ENCODE measurements at regions not wholly inside any gene's neighbourhood (a gene's known extent, or its start where the extent isn't known, plus 50 kb on each side); places are given as distances from the start of the nearest gene placed in this dataset.

- BruUV-seq (replicated peaks): no TSS peak
- DNase-seq (ENCODE audit: unreplicated experiment): no peak
- intact Hi-C loops (cut with micrococcal nuclease): no loop called here
- POLR2A ChIA-PET: no interaction called here
- H3K4me1 Mint-ChIP-seq (ENCODE audit: insufficient read depth, unreplicated experiment): no peaks in the 10 kb centered on the region
- CTCF ChIA-PET: no interaction called here
- no peaks in the 10 kb centered on the region for H3K27me3 Mint-ChIP-seq (ENCODE audit: insufficient read depth, unreplicated experiment)
- H3K27ac Mint-ChIP-seq (ENCODE audit: low read depth, unreplicated experiment): no peak overlapping the region
- H3K36me3 Mint-ChIP-seq (ENCODE audit: insufficient read depth, unreplicated experiment): no peaks in the 10 kb centered on the region
- no peak for TF ChIP-seq CTCF (IDR thresholded peaks at IDR 0.05; ENCODE audit: unreplicated experiment)
- H3K9me3 Mint-ChIP-seq (ENCODE audit: unreplicated experiment): peaks cover 24% of the 10 kb centered on the region
- H3K4me3 Mint-ChIP-seq (ENCODE audit: unreplicated experiment): no peak overlapping the region
Observed at GRCh38 chr12:127857661-127858060, 409.3 kb upstream of the TMEM132C start.

- Mint-ChIP-seq H3K27ac (ENCODE audit: low read depth, unreplicated experiment) (no peak overlapping the region), H3K9me3 (ENCODE audit: unreplicated experiment) (peaks cover 28% of the 10 kb centered on the region), H3K36me3 (ENCODE audit: insufficient read depth, unreplicated experiment) (no peaks in the 10 kb centered on the region), H3K4me3 (ENCODE audit: unreplicated experiment) (no peak overlapping the region), H3K27me3 (ENCODE audit: insufficient read depth, unreplicated experiment) (no peaks in the 10 kb centered on the region), H3K4me1 (ENCODE audit: insufficient read depth, unreplicated experiment) (no peaks in the 10 kb centered on the region)
- no peak for DNase-seq (ENCODE audit: unreplicated experiment)
- ChIA-PET CTCF (no interaction called here), POLR2A (no interaction called here)
- intact Hi-C loops (cut with micrococcal nuclease): no loop called here
- TF ChIP-seq CTCF (IDR thresholded peaks at IDR 0.05; ENCODE audit: unreplicated experiment): no peak
- BruUV-seq (replicated peaks): no TSS peak
Observed at GRCh38 chr12:127860536-127860935, 406.4 kb upstream of the TMEM132C start.

GRCh38 chr12:127861406-127861805 lies 405.6 kb upstream of the TMEM132C start:
- POLR2A ChIA-PET: no interaction called here
- H3K9me3 Mint-ChIP-seq (ENCODE audit: unreplicated experiment): peaks cover 28% of the 10 kb centered on the region

GRCh38 chr12:127873306-127873705 lies 393.7 kb upstream of the TMEM132C start:
- BruUV-seq (replicated peaks): no TSS peak
- H3K36me3 Mint-ChIP-seq (ENCODE audit: insufficient read depth, unreplicated experiment): no peaks in the 10 kb centered on the region
- ChIA-PET CTCF (no interaction called here), POLR2A (no interaction called here)
- no peak for TF ChIP-seq CTCF (IDR thresholded peaks at IDR 0.05; ENCODE audit: unreplicated experiment)
- H3K27me3 Mint-ChIP-seq (ENCODE audit: insufficient read depth, unreplicated experiment): no peaks in the 10 kb centered on the region
- H3K27ac Mint-ChIP-seq (ENCODE audit: low read depth, unreplicated experiment): no peak overlapping the region
- intact Hi-C loops (cut with micrococcal nuclease): no loop called here
- H3K9me3 Mint-ChIP-seq (ENCODE audit: unreplicated experiment): peaks cover 7% of the 10 kb centered on the region
- no peaks in the 10 kb centered on the region for H3K4me1 Mint-ChIP-seq (ENCODE audit: insufficient read depth, unreplicated experiment)
- H3K4me3 Mint-ChIP-seq (ENCODE audit: unreplicated experiment): no peak overlapping the region
- DNase-seq (ENCODE audit: unreplicated experiment): no peak

More at GRCh38 chr12:127861406-127861805, 405.6 kb upstream of the TMEM132C start:
- no TSS peak for BruUV-seq (replicated peaks)
- intact Hi-C loops (cut with micrococcal nuclease): no loop called here
- H3K4me1 Mint-ChIP-seq (ENCODE audit: insufficient read depth, unreplicated experiment): no peaks in the 10 kb centered on the region
- CTCF ChIA-PET: no interaction called here
- H3K4me3 Mint-ChIP-seq (ENCODE audit: unreplicated experiment): no peak overlapping the region
- H3K36me3 Mint-ChIP-seq (ENCODE audit: insufficient read depth, unreplicated experiment): no peaks in the 10 kb centered on the region
- H3K27me3 Mint-ChIP-seq (ENCODE audit: insufficient read depth, unreplicated experiment): no peaks in the 10 kb centered on the region
- TF ChIP-seq CTCF (IDR thresholded peaks at IDR 0.05; ENCODE audit: unreplicated experiment): no peak
- no peak overlapping the region for H3K27ac Mint-ChIP-seq (ENCODE audit: low read depth, unreplicated experiment)
- no peak for DNase-seq (ENCODE audit: unreplicated experiment)
